RWPE2 (cell line): ENCODE measurements at regions not wholly inside any gene's neighbourhood (a gene's known extent, or its start where the extent isn't known, plus 50 kb on each side); places are given as distances from the start of the nearest gene placed in this dataset.
A peak's percentile ranks its signal among the peaks of the same experiment; 100 is the strongest.
"Not testable (repeated sequence)": the region's sequence is repeated elsewhere in the genome, so short reads cannot be mapped to it uniquely, and the experiment has no call there.

Experiments
- ATAC-seq: fragments of 200-7000 bp; cut with Tn5 transposase; 3 replicates; pipeline ENCODE4 v1.9.1; 2021; ENCODE audit warnings: low read depth
- DNase-seq: peaks from one replicate; pipeline ENCODE4 v3.0.0-alpha.2; 2020; ENCODE audit warnings: low spot score
- H3K27ac ChIP-seq: fragments of 450-650 bp; 2 replicates; pipeline ENCODE4 v1.5.1; 2017; ENCODE audit warnings: mild to moderate bottlenecking; ENCODE audit not compliant: poor library complexity, severe bottlenecking
- H3K27me3 ChIP-seq: fragments of 250-450 bp; sonication (Bioruptor Pico); 2 replicates; pipeline ENCODE4 v1.5.1; 2021; ENCODE audit warnings: mild to moderate bottlenecking, moderate library complexity; ENCODE audit not compliant: insufficient read depth, poor library complexity, severe bottlenecking
- H3K36me3 ChIP-seq: fragments of 250-450 bp; sonication (Bioruptor Pico); 2 replicates; pipeline ENCODE4 v1.5.1; 2020; ENCODE audit warnings: low read depth, mild to moderate bottlenecking, moderate library complexity
- H3K4me1 ChIP-seq: fragments of 250-450 bp; sonication (Bioruptor Pico); 2 replicates; pipeline ENCODE4 v1.5.1; 2021; ENCODE audit warnings: mild to moderate bottlenecking, moderate library complexity; ENCODE audit not compliant: insufficient read depth, poor library complexity, severe bottlenecking
- H3K4me3 ChIP-seq: fragments of 250-450 bp; sonication (Bioruptor Pico); 2 replicates; pipeline ENCODE4 v1.5.1; 2021; ENCODE audit warnings: mild to moderate bottlenecking, moderate library complexity; ENCODE audit not compliant: severe bottlenecking
- H3K9me3 ChIP-seq: fragments of 250-450 bp; sonication (Bioruptor Pico); 2 replicates; pipeline ENCODE4 v1.5.1; 2021; ENCODE audit warnings: mild to moderate bottlenecking, moderate library complexity; ENCODE audit not compliant: severe bottlenecking
- TF ChIP-seq, protein P1 (sequence below): fragments of 450-650 bp; IDR thresholded peaks from one replicate; pipeline ENCODE4 v1.5.1; 2017; ENCODE audit warnings: mild to moderate bottlenecking, moderate library complexity; ENCODE audit not compliant: poor library complexity, severe bottlenecking

DNA sequence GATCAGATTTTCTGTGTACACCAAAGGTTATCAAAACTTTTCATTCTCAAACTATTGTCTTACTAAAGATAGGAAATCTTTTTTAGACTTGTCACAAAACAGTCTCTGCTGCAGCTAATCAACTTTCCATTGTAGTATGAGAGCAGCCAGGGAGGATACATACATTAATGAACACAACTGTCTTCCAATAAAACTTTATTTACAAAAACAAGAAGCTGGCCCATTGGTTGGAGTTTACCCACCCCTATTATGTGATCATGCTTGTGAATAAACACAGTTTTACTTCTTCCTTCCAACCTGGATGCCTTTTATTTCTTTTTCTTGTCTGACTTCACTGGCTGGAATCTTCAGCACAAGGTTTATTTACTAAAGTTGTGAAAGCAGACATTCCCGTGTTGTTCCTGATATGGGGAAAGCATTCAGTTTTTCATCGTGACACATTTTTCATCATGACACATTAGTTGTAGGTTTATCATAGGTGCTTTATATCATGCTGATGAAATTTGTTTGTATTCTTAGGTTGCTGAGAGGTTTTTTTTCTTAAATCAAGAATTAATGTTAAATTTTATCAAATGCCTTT lies 98.5 kb upstream of the CDK13 start:
- no peaks in the 10 kb centered on the region for H3K9me3 ChIP-seq
- DNase-seq (no peak), ATAC-seq (no peak)
- H3K27ac ChIP-seq = no peak overlapping the region
- TF ChIP-seq, protein P1, sequence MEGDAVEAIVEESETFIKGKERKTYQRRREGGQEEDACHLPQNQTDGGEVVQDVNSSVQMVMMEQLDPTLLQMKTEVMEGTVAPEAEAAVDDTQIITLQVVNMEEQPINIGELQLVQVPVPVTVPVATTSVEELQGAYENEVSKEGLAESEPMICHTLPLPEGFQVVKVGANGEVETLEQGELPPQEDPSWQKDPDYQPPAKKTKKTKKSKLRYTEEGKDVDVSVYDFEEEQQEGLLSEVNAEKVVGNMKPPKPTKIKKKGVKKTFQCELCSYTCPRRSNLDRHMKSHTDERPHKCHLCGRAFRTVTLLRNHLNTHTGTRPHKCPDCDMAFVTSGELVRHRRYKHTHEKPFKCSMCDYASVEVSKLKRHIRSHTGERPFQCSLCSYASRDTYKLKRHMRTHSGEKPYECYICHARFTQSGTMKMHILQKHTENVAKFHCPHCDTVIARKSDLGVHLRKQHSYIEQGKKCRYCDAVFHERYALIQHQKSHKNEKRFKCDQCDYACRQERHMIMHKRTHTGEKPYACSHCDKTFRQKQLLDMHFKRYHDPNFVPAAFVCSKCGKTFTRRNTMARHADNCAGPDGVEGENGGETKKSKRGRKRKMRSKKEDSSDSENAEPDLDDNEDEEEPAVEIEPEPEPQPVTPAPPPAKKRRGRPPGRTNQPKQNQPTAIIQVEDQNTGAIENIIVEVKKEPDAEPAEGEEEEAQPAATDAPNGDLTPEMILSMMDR = no peak
- no peaks in the 10 kb centered on the region for H3K4me1 ChIP-seq
- no peak overlapping the region for H3K4me3 ChIP-seq
- no peaks in the 10 kb centered on the region for H3K36me3 ChIP-seq
- peaks cover 17% of the 10 kb centered on the region for H3K27me3 ChIP-seq

- peaks cover 17% of the 10 kb centered on the region for H3K27me3 ChIP-seq
- DNase-seq, H3K4me1 ChIP-seq, H3K9me3 ChIP-seq, H3K27ac ChIP-seq, H3K36me3 ChIP-seq: not testable (repeated sequence)
- peak overlapping the region; percentile 37 for H3K4me3 ChIP-seq
- peak; percentile 77 for ATAC-seq
Observed at GRCh38 chr7:39854616-39855324, 95.3 kb upstream of the CDK13 start.

DNA sequence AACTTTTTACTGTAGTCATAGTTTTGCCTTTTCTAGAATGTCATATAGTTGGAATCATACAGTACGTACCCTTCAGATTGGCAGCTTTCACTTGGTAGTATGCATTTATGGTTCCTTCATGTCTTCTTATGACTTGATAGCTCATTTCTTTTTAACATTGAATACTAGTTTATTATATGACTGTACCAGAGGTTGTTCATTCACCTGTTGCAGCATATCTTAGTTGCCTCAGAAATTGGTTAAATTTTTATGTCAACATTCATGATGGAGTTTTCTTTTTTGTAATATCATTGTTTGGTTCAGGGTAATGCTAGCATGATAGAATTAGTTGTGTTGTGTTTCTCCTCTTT lies 94.8 kb upstream of the CDK13 start:
- no peak for DNase-seq
- H3K9me3 ChIP-seq = no peaks in the 10 kb centered on the region
- TF ChIP-seq, protein P1 = no peak
- peak overlapping the region; percentile 37 for H3K4me3 ChIP-seq
- ATAC-seq = no peak
- H3K27me3 ChIP-seq = peaks cover 17% of the 10 kb centered on the region
- H3K4me1 ChIP-seq = no peaks in the 10 kb centered on the region
- no peak overlapping the region for H3K27ac ChIP-seq
- no peaks in the 10 kb centered on the region for H3K36me3 ChIP-seq

- H3K9me3 ChIP-seq, H3K36me3 ChIP-seq, H3K27me3 ChIP-seq, H3K4me1 ChIP-seq, H3K27ac ChIP-seq, H3K4me3 ChIP-seq, DNase-seq, ATAC-seq: not testable (repeated sequence)
- TF ChIP-seq, protein P1 = peak; percentile 32
Observed at GRCh38 chr7:39863675-39864322, 86.3 kb upstream of the CDK13 start.

- H3K9me3 ChIP-seq, H3K36me3 ChIP-seq, H3K4me1 ChIP-seq, H3K27me3 ChIP-seq, H3K27ac ChIP-seq, ATAC-seq, DNase-seq, H3K4me3 ChIP-seq: not testable (repeated sequence)
Observed at GRCh38 chr7:39869888-39870522, 80.1 kb upstream of the CDK13 start.

DNA sequence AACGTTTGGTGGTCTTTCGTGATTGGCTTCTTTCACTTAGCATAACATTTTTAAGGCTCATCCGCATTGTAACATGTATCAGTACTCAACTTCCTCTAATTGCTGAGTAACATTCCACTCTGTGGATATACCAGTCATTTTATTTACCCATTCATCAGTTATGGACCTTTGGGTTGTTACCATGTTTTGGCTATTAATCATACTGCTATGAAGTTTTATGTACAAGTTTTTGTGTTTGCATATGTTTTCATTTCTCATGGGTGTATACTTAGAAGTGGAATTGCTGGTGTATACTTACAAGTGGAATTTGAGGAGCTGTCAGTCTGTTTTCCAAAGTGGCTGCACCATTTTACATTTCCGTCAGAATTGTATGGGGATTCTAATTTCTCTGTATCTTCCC lies 78.4 kb upstream of the CDK13 start:
- not testable (repeated sequence) for ATAC-seq, H3K4me1 ChIP-seq, H3K27me3 ChIP-seq, H3K9me3 ChIP-seq, H3K36me3 ChIP-seq, DNase-seq, H3K4me3 ChIP-seq, H3K27ac ChIP-seq
